ENCODE measurements at regions not wholly inside any gene's neighbourhood (a gene's known extent, or its start where the extent isn't known, plus 50 kb on each side); places are given as distances from the start of the nearest gene placed in this dataset.

DNA sequence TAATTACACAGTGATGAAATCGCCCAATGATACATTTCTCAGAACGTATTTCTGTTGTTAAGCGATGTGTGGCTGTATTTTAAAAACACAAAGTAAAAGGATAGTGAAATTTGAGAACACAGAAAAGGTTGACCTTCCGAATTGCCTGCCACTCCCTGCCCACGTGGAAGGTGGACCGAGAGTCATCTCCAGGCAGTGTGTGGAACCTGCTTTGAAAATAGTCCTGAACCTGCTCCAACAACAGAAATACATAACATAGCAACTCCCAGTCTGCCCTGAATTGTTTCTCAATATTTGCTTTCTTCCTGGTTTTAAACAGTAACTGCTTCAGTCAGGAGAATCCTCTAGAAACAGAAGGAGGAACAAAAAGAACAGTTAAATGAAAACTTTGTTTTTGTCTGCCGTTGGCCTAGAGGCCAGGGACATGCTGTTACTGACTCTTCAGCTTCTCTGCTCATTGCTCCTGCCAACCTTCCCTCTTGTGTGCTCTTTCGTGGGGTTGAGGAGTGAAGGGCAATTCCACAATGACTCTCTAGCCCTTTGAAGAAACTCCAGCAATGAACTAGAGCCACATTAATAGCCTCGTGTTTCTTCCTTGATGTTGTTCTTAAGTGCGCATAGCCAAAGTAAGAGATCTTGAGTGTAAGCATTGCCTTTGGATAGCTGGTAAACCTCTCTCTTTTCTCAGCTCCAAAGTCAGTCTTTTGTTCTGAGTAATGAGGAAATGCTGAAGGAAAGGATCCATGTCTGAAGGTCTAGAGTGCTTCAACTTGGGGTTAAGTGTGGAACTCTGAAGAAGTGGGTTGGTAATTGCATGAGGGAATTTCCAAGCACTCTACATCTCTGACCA, 452.5 kb upstream of the CCL2 start:
- TF ChIP-seq CTCF (IDR thresholded peaks at IDR 0.05; ENCODE audit: low read length) (no peak), EZH2phosphoT487 (IDR thresholded peaks at IDR 0.05; ENCODE audit: low read length) (no peak)

Measured in MM.1S (cell line).